ENCODE measurements at regions not wholly inside any gene's neighbourhood (a gene's known extent, or its start where the extent isn't known, plus 50 kb on each side); places are given as distances from the start of the nearest gene placed in this dataset.

DNA sequence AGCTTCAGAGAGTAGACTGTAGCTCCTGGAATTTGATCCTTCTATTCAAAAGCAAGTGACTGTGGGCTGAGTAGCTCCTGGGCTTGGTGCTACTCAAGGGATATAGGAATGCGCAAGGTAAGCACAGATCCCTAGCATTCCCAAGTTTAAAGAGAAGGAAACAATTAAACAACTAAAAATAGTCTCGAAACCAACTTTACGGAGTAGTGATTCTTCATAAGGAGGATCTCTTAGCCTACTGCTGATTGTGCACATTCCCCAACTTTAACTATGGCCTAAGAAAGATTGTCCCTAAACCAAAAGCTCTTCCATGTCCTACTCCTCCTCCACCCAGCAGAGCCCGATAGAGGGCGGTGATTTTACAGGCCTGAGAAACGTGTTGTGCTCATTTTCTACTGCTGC lies 226.5 kb upstream of the CAMK1G start:
- no peaks in the 10 kb centered on the region for H3K9me2 ChIP-seq (replicated peaks; ENCODE audit: low read depth, low read length)
- no peaks in the 10 kb centered on the region for H3K79me2 ChIP-seq (ENCODE audit: insufficient read depth, low read length)
- H3K4me1 ChIP-seq (ENCODE audit: insufficient read depth, low read length, poor library complexity, severe bottlenecking): no peaks in the 10 kb centered on the region
- no peaks in the 10 kb centered on the region for H3K36me3 ChIP-seq (ENCODE audit: insufficient read depth, low read length)
- H3F3A ChIP-seq (ENCODE audit: low read depth): no peaks in the 10 kb centered on the region
- no peak overlapping the region for H3K4me2 ChIP-seq (ENCODE audit: low read depth, low read length, poor library complexity, severe bottlenecking)
- H4K20me1 ChIP-seq (ENCODE audit: insufficient read depth, low read length, poor library complexity, severe bottlenecking): no peaks in the 10 kb centered on the region
- no peak overlapping the region for H3K9ac ChIP-seq (ENCODE audit: low read depth, low read length, poor library complexity, severe bottlenecking)
- H3K27me3 ChIP-seq (ENCODE audit: insufficient read depth, low read length, poor library complexity, severe bottlenecking): no peaks in the 10 kb centered on the region
- H3K4me3 ChIP-seq (ENCODE audit: low read length, poor library complexity, severe bottlenecking): no peak overlapping the region
- H3K9me3 ChIP-seq (ENCODE audit: insufficient read depth, low read depth, low read length): no peaks in the 10 kb centered on the region
- TF ChIP-seq, protein P1, sequence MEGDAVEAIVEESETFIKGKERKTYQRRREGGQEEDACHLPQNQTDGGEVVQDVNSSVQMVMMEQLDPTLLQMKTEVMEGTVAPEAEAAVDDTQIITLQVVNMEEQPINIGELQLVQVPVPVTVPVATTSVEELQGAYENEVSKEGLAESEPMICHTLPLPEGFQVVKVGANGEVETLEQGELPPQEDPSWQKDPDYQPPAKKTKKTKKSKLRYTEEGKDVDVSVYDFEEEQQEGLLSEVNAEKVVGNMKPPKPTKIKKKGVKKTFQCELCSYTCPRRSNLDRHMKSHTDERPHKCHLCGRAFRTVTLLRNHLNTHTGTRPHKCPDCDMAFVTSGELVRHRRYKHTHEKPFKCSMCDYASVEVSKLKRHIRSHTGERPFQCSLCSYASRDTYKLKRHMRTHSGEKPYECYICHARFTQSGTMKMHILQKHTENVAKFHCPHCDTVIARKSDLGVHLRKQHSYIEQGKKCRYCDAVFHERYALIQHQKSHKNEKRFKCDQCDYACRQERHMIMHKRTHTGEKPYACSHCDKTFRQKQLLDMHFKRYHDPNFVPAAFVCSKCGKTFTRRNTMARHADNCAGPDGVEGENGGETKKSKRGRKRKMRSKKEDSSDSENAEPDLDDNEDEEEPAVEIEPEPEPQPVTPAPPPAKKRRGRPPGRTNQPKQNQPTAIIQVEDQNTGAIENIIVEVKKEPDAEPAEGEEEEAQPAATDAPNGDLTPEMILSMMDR (conservative IDR thresholded peaks at IDR 0.05; ENCODE audit: low read length): no peak
- TF ChIP-seq EZH2phosphoT487 (IDR thresholded peaks at IDR 0.05; ENCODE audit: borderline replicate concordance): no peak
- no peak overlapping the region for H2AFZ ChIP-seq (ENCODE audit: low read length)

DNA sequence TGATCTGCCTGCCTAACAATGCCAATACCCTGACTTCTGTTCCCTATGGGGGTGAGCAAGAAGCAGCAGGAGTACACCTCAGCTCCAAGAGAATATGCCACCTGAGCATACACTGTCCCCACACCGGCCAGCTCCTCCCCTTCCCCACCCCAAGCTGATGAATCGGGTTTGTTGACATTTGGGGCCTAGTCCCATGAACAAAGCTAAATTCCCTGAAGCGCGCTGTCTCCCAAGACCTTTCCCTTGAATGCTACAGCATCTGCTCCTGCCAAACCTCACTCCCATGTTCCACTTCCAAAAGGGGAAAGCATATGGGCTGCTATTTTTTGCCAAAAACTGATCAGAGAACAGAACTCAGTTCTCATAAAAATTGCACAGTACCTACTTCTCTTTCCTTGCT lies 220.4 kb upstream of the CAMK1G start:
- H3K79me2 ChIP-seq (ENCODE audit: insufficient read depth, low read length): no peaks in the 10 kb centered on the region
- no peaks in the 10 kb centered on the region for H3K9me3 ChIP-seq (ENCODE audit: insufficient read depth, low read depth, low read length)
- H4K20me1 ChIP-seq (ENCODE audit: insufficient read depth, low read length, poor library complexity, severe bottlenecking): no peaks in the 10 kb centered on the region
- no peak overlapping the region for H3K4me3 ChIP-seq (ENCODE audit: low read length, poor library complexity, severe bottlenecking)
- H3K27me3 ChIP-seq (ENCODE audit: insufficient read depth, low read length, poor library complexity, severe bottlenecking): no peaks in the 10 kb centered on the region
- H3K4me1 ChIP-seq (ENCODE audit: insufficient read depth, low read length, poor library complexity, severe bottlenecking): no peaks in the 10 kb centered on the region
- no peaks in the 10 kb centered on the region for H3K9me2 ChIP-seq (replicated peaks; ENCODE audit: low read depth, low read length)
- H2AFZ ChIP-seq (ENCODE audit: low read length): no peak overlapping the region
- H3K4me2 ChIP-seq (ENCODE audit: low read depth, low read length, poor library complexity, severe bottlenecking): no peak overlapping the region
- no peaks in the 10 kb centered on the region for H3F3A ChIP-seq (ENCODE audit: low read depth)
- TF ChIP-seq, protein P1 (conservative IDR thresholded peaks at IDR 0.05; ENCODE audit: low read length): no peak
- no peak for TF ChIP-seq EZH2phosphoT487 (IDR thresholded peaks at IDR 0.05; ENCODE audit: borderline replicate concordance)
- no peak overlapping the region for H3K9ac ChIP-seq (ENCODE audit: low read depth, low read length, poor library complexity, severe bottlenecking)
- no peaks in the 10 kb centered on the region for H3K36me3 ChIP-seq (ENCODE audit: insufficient read depth, low read length)

DNA sequence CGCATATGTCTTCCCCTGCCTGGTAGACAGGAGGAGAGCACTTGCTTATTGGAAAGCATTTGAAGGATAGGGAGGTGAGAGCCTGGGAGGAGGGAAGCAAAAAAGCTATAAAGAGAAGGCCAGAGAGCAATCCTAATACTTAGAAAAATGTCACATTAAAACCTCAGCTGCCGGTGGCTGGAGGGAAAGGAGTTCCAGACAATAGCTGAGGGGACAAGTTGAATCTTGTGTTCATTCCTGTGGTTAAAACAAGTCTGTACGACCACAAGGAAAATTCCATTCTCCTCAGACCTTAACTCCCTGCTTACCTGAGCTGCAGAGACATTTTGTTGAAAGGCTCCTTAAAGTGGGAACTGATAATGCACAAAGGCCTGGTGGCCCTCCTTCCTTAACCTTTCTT lies 218.8 kb upstream of the CAMK1G start:
- Histone ChIP-seq H4K20me1 (ENCODE audit: insufficient read depth, low read length, poor library complexity, severe bottlenecking) (no peaks in the 10 kb centered on the region), H3F3A (ENCODE audit: low read depth) (no peaks in the 10 kb centered on the region), H3K9ac (ENCODE audit: low read depth, low read length, poor library complexity, severe bottlenecking) (no peak overlapping the region), H3K4me3 (ENCODE audit: low read length, poor library complexity, severe bottlenecking) (no peak overlapping the region), H3K36me3 (ENCODE audit: insufficient read depth, low read length) (no peaks in the 10 kb centered on the region), H3K79me2 (ENCODE audit: insufficient read depth, low read length) (no peaks in the 10 kb centered on the region), H3K9me3 (ENCODE audit: insufficient read depth, low read depth, low read length) (no peaks in the 10 kb centered on the region), H3K4me2 (ENCODE audit: low read depth, low read length, poor library complexity, severe bottlenecking) (no peak overlapping the region), H3K4me1 (ENCODE audit: insufficient read depth, low read length, poor library complexity, severe bottlenecking) (no peaks in the 10 kb centered on the region), H3K9me2 (replicated peaks; ENCODE audit: low read depth, low read length) (no peaks in the 10 kb centered on the region), H2AFZ (ENCODE audit: low read length) (no peak overlapping the region), H3K27me3 (ENCODE audit: insufficient read depth, low read length, poor library complexity, severe bottlenecking) (no peaks in the 10 kb centered on the region)
- TF ChIP-seq, protein P1 (conservative IDR thresholded peaks at IDR 0.05; ENCODE audit: low read length): no peak
- no peak for TF ChIP-seq EZH2phosphoT487 (IDR thresholded peaks at IDR 0.05; ENCODE audit: borderline replicate concordance)

Data from Loucy (cell line).